Nephron progenitor cell (in vitro differentiated cells): ENCODE measurements at regions not wholly inside any gene's neighbourhood (a gene's known extent, or its start where the extent isn't known, plus 50 kb on each side); places are given as distances from the start of the nearest gene placed in this dataset.

Source experiments
- DNase-seq: peaks from one replicate; pipeline ENCODE4 v3.0.0; 2021
- H3K27ac Mint-ChIP-seq: 2 replicates; pipeline ENCODE4 v1.8.0; 2021; ENCODE audit warnings: mild to moderate bottlenecking, moderate library complexity, mixed read lengths
- H3K27me3 Mint-ChIP-seq: 2 replicates; pipeline ENCODE4 v1.8.0; 2021; ENCODE audit warnings: mild to moderate bottlenecking, low read depth, mixed read lengths; ENCODE audit not compliant: poor library complexity
- H3K36me3 Mint-ChIP-seq: 2 replicates; pipeline ENCODE4 v1.8.0; 2021; ENCODE audit warnings: low read depth, mixed read lengths
- H3K4me1 Mint-ChIP-seq: 2 replicates; pipeline ENCODE4 v1.8.0; 2021; ENCODE audit warnings: mixed read lengths
- H3K4me3 Mint-ChIP-seq: 2 replicates; pipeline ENCODE4 v1.8.0; 2021; ENCODE audit warnings: mild to moderate bottlenecking, moderate library complexity, mixed read lengths
- H3K9me3 Mint-ChIP-seq: 2 replicates; pipeline ENCODE4 v1.8.0; 2021; ENCODE audit warnings: mild to moderate bottlenecking, moderate library complexity, mixed read lengths
- TF ChIP-seq, protein P1 (sequence below): fragments of 200-600 bp; sonication (generic); IDR thresholded peaks from 2 replicates; pipeline ENCODE4 v1.5.0; 2021; ENCODE audit warnings: antibody characterized with exemption

DNA sequence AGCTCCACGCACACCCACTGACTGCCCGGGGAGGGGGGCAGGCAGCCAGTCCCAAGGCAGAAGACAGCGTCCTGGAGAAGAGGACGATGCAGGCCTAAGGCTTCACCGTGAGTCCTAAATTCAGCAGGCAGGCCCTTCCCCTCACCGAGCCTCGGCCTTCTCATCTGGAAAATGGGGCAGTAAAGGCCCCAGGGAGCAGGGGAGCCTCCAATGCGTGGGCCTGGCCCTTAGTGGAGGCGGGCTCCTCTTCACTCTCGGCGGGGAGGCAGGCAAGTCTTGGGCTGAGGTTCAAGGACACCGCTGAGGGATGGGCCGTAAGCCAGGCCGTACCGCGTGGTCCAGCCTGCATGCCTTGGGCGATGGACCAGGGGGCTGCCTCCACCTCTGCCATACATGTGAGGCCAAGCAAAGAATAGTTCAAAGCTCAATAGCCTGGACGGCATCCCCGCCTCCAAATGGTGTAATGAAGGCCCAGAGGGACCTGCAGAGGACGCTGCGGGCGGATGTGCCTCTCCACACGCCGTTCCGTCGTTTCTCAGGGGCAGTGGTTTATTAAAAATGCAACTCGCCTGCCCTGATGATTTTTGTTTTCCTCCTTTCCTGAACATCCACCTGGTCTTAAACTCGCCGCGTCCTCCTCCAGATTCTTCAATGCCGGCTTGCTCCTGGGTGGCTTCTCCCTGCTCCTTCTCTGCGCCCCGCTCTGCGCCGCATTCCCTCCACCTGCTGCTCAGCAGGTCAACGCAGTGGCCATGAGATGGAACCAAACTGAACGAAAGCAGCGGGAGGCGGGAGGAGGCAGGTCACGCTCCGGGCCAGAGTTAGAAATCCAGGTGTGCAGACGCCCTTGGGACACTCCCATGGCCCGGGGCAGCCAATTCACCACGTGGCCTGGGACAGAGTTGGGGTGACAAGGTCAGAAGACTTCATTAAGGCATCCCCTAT lies 627.8 kb downstream of the TBC1D22A start:
- H3K36me3 Mint-ChIP-seq: no peaks in the 10 kb centered on the region
- DNase-seq: no peak
- H3K4me1 Mint-ChIP-seq: no peaks in the 10 kb centered on the region
- peaks cover 59% of the 10 kb centered on the region for H3K9me3 Mint-ChIP-seq
- H3K27ac Mint-ChIP-seq: no peak overlapping the region
- no peak overlapping the region for H3K4me3 Mint-ChIP-seq
- TF ChIP-seq, protein P1, sequence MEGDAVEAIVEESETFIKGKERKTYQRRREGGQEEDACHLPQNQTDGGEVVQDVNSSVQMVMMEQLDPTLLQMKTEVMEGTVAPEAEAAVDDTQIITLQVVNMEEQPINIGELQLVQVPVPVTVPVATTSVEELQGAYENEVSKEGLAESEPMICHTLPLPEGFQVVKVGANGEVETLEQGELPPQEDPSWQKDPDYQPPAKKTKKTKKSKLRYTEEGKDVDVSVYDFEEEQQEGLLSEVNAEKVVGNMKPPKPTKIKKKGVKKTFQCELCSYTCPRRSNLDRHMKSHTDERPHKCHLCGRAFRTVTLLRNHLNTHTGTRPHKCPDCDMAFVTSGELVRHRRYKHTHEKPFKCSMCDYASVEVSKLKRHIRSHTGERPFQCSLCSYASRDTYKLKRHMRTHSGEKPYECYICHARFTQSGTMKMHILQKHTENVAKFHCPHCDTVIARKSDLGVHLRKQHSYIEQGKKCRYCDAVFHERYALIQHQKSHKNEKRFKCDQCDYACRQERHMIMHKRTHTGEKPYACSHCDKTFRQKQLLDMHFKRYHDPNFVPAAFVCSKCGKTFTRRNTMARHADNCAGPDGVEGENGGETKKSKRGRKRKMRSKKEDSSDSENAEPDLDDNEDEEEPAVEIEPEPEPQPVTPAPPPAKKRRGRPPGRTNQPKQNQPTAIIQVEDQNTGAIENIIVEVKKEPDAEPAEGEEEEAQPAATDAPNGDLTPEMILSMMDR: no peak
- peaks cover 3% of the 10 kb centered on the region for H3K27me3 Mint-ChIP-seq

DNA sequence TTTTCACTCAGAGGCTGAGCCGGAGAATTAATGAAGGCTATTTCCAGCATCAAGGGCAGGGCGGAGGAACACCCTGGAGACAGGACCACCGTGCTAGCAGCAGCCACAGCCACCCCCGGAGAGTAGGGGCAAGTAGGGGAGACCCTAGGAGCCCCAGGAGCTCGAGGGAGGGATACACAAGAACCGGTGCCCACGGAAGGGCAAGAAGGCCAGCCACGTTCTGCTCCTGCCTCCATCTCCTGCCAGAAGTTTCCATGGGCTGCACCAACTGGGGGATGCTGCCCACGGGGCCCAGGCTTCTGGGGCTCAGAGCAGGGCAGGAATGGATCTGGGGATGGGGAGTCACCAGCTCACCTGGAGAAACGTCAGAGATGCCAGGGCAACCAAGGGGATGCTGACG lies 626.8 kb downstream of the TBC1D22A start:
- TF ChIP-seq, protein P1: no peak
- Mint-ChIP-seq H3K9me3 (peaks cover 70% of the 10 kb centered on the region), H3K36me3 (no peaks in the 10 kb centered on the region), H3K4me3 (no peak overlapping the region), H3K27ac (no peak overlapping the region), H3K4me1 (no peaks in the 10 kb centered on the region), H3K27me3 (peaks cover 3% of the 10 kb centered on the region)
- DNase-seq: no peak

DNA sequence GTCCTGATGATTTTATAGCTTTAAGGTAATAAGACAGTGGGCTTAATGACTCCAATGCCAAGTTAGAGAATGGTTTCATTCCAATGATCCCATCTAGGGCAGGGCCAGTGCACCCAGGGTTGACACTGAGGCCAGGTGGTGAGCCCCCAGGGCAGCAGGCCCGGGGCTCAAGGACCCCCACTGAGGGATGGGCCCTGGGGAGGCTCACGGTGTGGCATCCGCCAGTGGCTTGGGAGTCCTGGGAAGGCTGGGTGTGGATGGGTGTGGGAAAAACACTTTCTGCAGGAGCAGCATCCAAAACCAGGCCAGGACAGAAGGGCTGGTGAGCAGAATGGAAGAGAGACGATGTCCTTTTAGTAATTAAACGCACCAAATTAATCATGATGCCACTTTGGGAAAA lies 626.3 kb downstream of the TBC1D22A start:
- no peak overlapping the region for H3K4me3 Mint-ChIP-seq
- H3K9me3 Mint-ChIP-seq: peaks cover 74% of the 10 kb centered on the region
- TF ChIP-seq, protein P1: no peak
- no peaks in the 10 kb centered on the region for H3K4me1 Mint-ChIP-seq
- no peak for DNase-seq
- no peaks in the 10 kb centered on the region for H3K36me3 Mint-ChIP-seq
- peaks cover 3% of the 10 kb centered on the region for H3K27me3 Mint-ChIP-seq
- no peak overlapping the region for H3K27ac Mint-ChIP-seq

DNA sequence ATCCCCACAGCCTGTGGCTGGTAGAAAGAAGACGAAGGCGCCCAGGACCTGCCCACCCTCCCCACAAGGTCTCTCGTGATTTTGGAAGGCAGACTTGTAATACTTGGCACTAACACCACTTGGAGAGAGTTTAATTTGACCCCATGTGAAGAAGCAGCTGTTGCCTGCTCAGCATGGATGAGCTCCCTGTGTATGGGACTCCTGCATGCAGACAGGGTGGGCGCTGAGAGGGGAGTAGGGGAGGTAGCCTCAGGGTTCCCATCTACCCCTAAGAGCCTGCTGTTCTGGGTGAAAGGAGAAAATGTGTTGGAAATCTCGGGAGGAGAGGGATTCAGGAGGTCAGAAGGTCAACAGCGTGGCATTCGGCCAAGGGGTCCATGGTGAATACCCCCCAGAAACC lies 625.9 kb downstream of the TBC1D22A start:
- peaks cover 3% of the 10 kb centered on the region for H3K27me3 Mint-ChIP-seq
- peaks cover 78% of the 10 kb centered on the region for H3K9me3 Mint-ChIP-seq
- no peak for DNase-seq
- no peaks in the 10 kb centered on the region for H3K4me1 Mint-ChIP-seq
- no peak overlapping the region for H3K4me3 Mint-ChIP-seq
- TF ChIP-seq, protein P1: no peak
- H3K27ac Mint-ChIP-seq: no peak overlapping the region
- H3K36me3 Mint-ChIP-seq: no peaks in the 10 kb centered on the region

DNA sequence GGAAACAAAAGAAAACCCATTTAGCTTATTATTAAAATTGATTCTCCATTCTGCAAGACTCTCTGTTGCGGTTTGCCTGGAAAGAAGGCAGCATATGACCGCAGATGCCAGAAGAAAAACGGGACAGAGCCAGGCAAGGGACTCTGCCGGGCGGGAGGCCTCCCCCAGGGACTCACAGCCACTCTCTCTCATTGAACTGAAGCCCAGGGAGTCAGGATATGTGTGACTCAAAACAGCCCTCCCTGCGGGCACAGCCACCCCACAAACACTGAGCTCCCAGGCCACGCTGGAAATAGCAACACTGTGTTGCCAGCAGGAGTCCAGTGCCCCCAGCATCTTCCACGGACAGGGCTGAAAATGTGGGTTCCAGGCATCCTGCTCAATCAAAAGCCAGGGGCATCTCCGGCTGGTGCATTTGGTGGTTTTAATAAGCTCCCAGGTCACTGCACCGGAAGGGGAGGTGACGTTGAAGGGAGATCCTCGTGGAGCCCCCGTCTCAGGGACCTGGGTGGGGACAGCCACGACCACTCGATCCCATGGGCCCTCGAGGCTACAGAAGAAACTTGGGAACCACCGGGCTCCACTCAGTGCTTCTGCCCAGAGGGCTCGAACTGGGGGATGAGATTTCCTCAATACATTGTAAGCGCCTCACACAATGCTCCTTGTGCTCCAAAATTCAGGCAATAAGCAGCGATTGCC lies 624.5 kb downstream of the TBC1D22A start:
- DNase-seq: no peak
- Mint-ChIP-seq H3K4me3 (no peak overlapping the region), H3K27me3 (peaks cover 3% of the 10 kb centered on the region), H3K4me1 (no peaks in the 10 kb centered on the region), H3K9me3 (peaks cover 92% of the 10 kb centered on the region), H3K27ac (no peak overlapping the region), H3K36me3 (no peaks in the 10 kb centered on the region)
- TF ChIP-seq, protein P1: no peak
